Suprapubic skin (tissue), 3 donors: ENCODE measurements at regions not wholly inside any gene's neighbourhood (a gene's known extent, or its start where the extent isn't known, plus 50 kb on each side); places are given as distances from the start of the nearest gene placed in this dataset.

Source experiments
- CTCF ChIP-seq, 2 donors: fragments of 200-600 bp in 1 of 2; fragments of 450-650 bp in 1 of 2; sonication (generic) in 1 of 2; IDR thresholded peaks; one replicate each; pipeline ENCODE4 v1.5.1; 2016 to 2019; ENCODE audit warnings: antibody characterized with exemption in 2 of 2, mild to moderate bottlenecking in 1 of 2, moderate library complexity in 1 of 2
- POLR2AphosphoS5 ChIP-seq, 3 donors: sonication (generic); formaldehyde crosslinking; IDR thresholded peaks; one replicate each; pipeline ENCODE4 v1.6.1; 2017; ENCODE audit warnings: antibody characterized with exemption in 3 of 3

- TF ChIP-seq CTCF (IDR thresholded peaks at IDR 0.05) (no peak), POLR2AphosphoS5 (IDR thresholded peaks at IDR 0.05) (no peak)
These were observed 168.5 kb downstream of the KATNIP start for GRCh38 chr16:27718201-27719105.
